H1 (cell line): ENCODE measurements at regions not wholly inside any gene's neighbourhood (a gene's known extent, or its start where the extent isn't known, plus 50 kb on each side); places are given as distances from the start of the nearest gene placed in this dataset.

ENCODE experiments used
- CTCF ChIA-PET: fragments of 300-600 bp; sonication (Branson Sonifier 250); formaldehyde crosslinking; loops from one replicate; lab custom pipeline; 2021; ENCODE audit not compliant: partially characterized antibody; lab: Charles Lee
- POLR2A ChIA-PET: fragments of 300-600 bp; sonication (Branson Sonifier 250); formaldehyde crosslinking; loops from one replicate; lab custom pipeline; 2021; ENCODE audit warnings: inconsistent platforms; ENCODE audit not compliant: partially characterized antibody; lab: Charles Lee
- DNase-seq, 2 experiments: peaks; one replicate each; pipeline versions ENCODE4 v3.0.0 to v3.0.0-alpha.2; 2010 to 2022; ENCODE audit warnings: low spot score in 2 of 2, low read depth in 1 of 2, mixed read lengths in 1 of 2
- FAIRE-seq: peaks from 2 replicates; lab custom pipeline; 2011; peaks lifted over from hg19 to GRCh38; lab: Jason Lieb, UNC
- H2AFZ ChIP-seq: 2 replicates; pipeline ENCODE4 v1.8.1; 2012; ENCODE audit warnings: low read length, inconsistent platforms
- H2AK5ac ChIP-seq: 2 replicates; pipeline ENCODE4 v1.6.1; 2013; ENCODE audit warnings: low read depth, low read length
- H2BK120ac ChIP-seq: replicated peaks from 2 replicates; pipeline ENCODE3; 2013; ENCODE audit warnings: low read depth, low read length, inconsistent platforms
- H2BK12ac ChIP-seq: 2 replicates; pipeline ENCODE4 v1.6.1; 2013; ENCODE audit warnings: low read depth, low read length
- H2BK15ac ChIP-seq: 2 replicates; pipeline ENCODE4 v1.6.1; 2013; ENCODE audit warnings: low read length
- H2BK20ac ChIP-seq: 2 replicates; pipeline ENCODE4 v1.6.1; 2013; ENCODE audit warnings: low read length
- H2BK5ac ChIP-seq: 2 replicates; pipeline ENCODE4 v1.6.1; 2013; ENCODE audit warnings: low read depth, low read length
- H3K14ac ChIP-seq: 2 replicates; pipeline ENCODE4 v1.6.1; 2013; ENCODE audit warnings: inconsistent platforms; ENCODE audit not compliant: insufficient read length
- H3K18ac ChIP-seq: 2 replicates; pipeline ENCODE4 v1.6.1; 2013; ENCODE audit warnings: low read length; ENCODE audit errors: extremely low read depth
- H3K23ac ChIP-seq: 2 replicates; pipeline ENCODE4 v1.6.1; 2013; ENCODE audit warnings: inconsistent platforms; ENCODE audit not compliant: insufficient read length
- H3K23me2 ChIP-seq: 2 replicates; pipeline ENCODE4 v1.6.1; 2013; ENCODE audit warnings: low read depth, low read length
- H3K27ac ChIP-seq: 2 replicates; pipeline ENCODE4 v1.6.1; 2011; ENCODE audit warnings: low read depth, low read length, inconsistent platforms
- H3K27me3 ChIP-seq, 4 experiments: replicated peaks in 1 of 4; 1 replicate in 1 of 4; 2 replicates in 3 of 4; pipeline versions ENCODE4 v1.6.1 to v1.8.1; 2011 to 2013; ENCODE audit warnings: low read length in 3 of 4, mild to moderate bottlenecking in 3 of 4, inconsistent platforms in 2 of 4, mixed read lengths in 2 of 4, moderate library complexity in 1 of 4; ENCODE audit not compliant: control insufficient read depth in 3 of 4, insufficient read depth in 3 of 4; ENCODE audit errors: extremely low read depth in 1 of 4
- H3K36me3 ChIP-seq, 4 experiments: 2 replicates each; pipeline versions ENCODE4 v1.6.1 to v1.8.1; 2011 to 2013; ENCODE audit warnings: mild to moderate bottlenecking in 4 of 4, low read length in 3 of 4, moderate library complexity in 2 of 4, control low read depth in 1 of 4, inconsistent platforms in 1 of 4; ENCODE audit not compliant: insufficient read depth in 4 of 4, control insufficient read depth in 2 of 4
- H3K4ac ChIP-seq: replicated peaks from 2 replicates; pipeline ENCODE3; 2013; ENCODE audit warnings: low read length, low read depth, mixed read lengths, inconsistent platforms; ENCODE audit not compliant: insufficient read length
- H3K4me1 ChIP-seq, 4 experiments: replicated peaks in 1 of 4; 1 replicate in 1 of 4; 2 replicates in 3 of 4; pipeline versions ENCODE4 v1.6.1 to v1.8.1; 2011 to 2013; ENCODE audit warnings: low read length in 3 of 4, inconsistent platforms in 2 of 4, mixed read lengths in 1 of 4; ENCODE audit not compliant: insufficient read depth in 4 of 4, control insufficient read depth in 3 of 4
- H3K4me2 ChIP-seq, 2 experiments: 2 replicates each; pipeline versions ENCODE4 v1.6.1 to v1.8.1; 2011 to 2013; ENCODE audit warnings: low read depth in 2 of 2, low read length in 2 of 2, control low read depth in 1 of 2, inconsistent platforms in 1 of 2, mild to moderate bottlenecking in 1 of 2; ENCODE audit not compliant: insufficient read depth in 1 of 2
- H3K4me3 ChIP-seq, 4 experiments: fragments of 200-600, 300-600 bp in 1 of 4; sonication (generic), shearing (Covaris generic), sonication (Bioruptor Twin) in 1 of 4; 2 replicates each; pipeline versions ENCODE4 v1.5.1 to v1.8.1; 2011 to 2016; ENCODE audit warnings: low read length in 4 of 4, low read depth in 3 of 4, control low read depth in 2 of 4, inconsistent platforms in 2 of 4, mild to moderate bottlenecking in 2 of 4, mixed read lengths in 1 of 4, moderate library complexity in 1 of 4; ENCODE audit not compliant: insufficient read depth in 2 of 4; ENCODE audit errors: extremely low read depth in 1 of 4
- H3K56ac ChIP-seq: replicated peaks from 2 replicates; pipeline ENCODE3; 2013; ENCODE audit warnings: low read depth, mild to moderate bottlenecking, mixed read lengths, low read length, inconsistent platforms; ENCODE audit not compliant: insufficient read length
- H3K79me1 ChIP-seq: 2 replicates; pipeline ENCODE4 v1.6.1; 2013; ENCODE audit warnings: low read depth, low read length, control low read depth
- H3K79me2 ChIP-seq, 2 experiments: 2 replicates each; pipeline versions ENCODE4 v1.6.1 to v1.8.1; 2012 to 2013; ENCODE audit warnings: low read length in 2 of 2, mild to moderate bottlenecking in 2 of 2, inconsistent platforms in 1 of 2; ENCODE audit not compliant: insufficient read depth in 2 of 2, control insufficient read depth in 1 of 2
- H3K9ac ChIP-seq, 4 experiments: replicated peaks in 1 of 4; 1 replicate in 1 of 4; 2 replicates in 3 of 4; pipeline versions ENCODE4 v1.6.1 to v1.8.1; 2011 to 2013; ENCODE audit warnings: low read depth in 3 of 4, low read length in 3 of 4, control low read depth in 2 of 4, mild to moderate bottlenecking in 2 of 4, moderate library complexity in 2 of 4, inconsistent platforms in 1 of 4; ENCODE audit errors: extremely low read depth in 1 of 4
- H3K9me3 ChIP-seq, 2 experiments: 2 replicates each; pipeline versions ENCODE4 v1.6.1 to v1.8.1; 2012 to 2013; ENCODE audit warnings: mild to moderate bottlenecking in 2 of 2, moderate library complexity in 2 of 2, control low read depth in 1 of 2, inconsistent platforms in 1 of 2, low read depth in 1 of 2, low read length in 1 of 2, mixed read lengths in 1 of 2; ENCODE audit not compliant: insufficient read depth in 2 of 2
- H4K20me1 ChIP-seq, 2 experiments: replicated peaks in 1 of 2; 2 replicates each; pipeline versions ENCODE3 to v1.8.1; 2011 to 2013; ENCODE audit warnings: inconsistent platforms in 2 of 2, low read length in 2 of 2, mild to moderate bottlenecking in 1 of 2; ENCODE audit not compliant: insufficient read depth in 2 of 2, control insufficient read depth in 1 of 2
- H4K5ac ChIP-seq: 2 replicates; pipeline ENCODE4 v1.6.1; 2013; ENCODE audit warnings: low read length, low read depth, mixed read lengths, inconsistent platforms; ENCODE audit not compliant: insufficient read length
- H4K8ac ChIP-seq: 2 replicates; pipeline ENCODE4 v1.8.0; 2013; ENCODE audit warnings: mild to moderate bottlenecking, moderate library complexity, low read length, inconsistent platforms; ENCODE audit not compliant: insufficient read depth; ENCODE audit errors: extremely low read depth
- H4K91ac ChIP-seq: replicated peaks from 2 replicates; pipeline ENCODE3; 2013; ENCODE audit warnings: low read length, mixed read lengths, inconsistent platforms; ENCODE audit not compliant: insufficient read length
- ATF3 ChIP-seq: IDR thresholded peaks from 2 replicates; pipeline ENCODE4 v1.6.1; 2011; ENCODE audit warnings: low read depth, mild to moderate bottlenecking, low read length; ENCODE audit not compliant: insufficient read depth
- CBX8 ChIP-seq: fragments of 300-800, 300-1000 bp; sonication (generic); IDR thresholded peaks from 2 replicates; pipeline ENCODE4 v1.7.1; 2016; ENCODE audit warnings: low read depth, low read length, borderline replicate concordance
- CHD2 ChIP-seq: IDR thresholded peaks from 2 replicates; pipeline ENCODE4 v1.6.1; 2012; ENCODE audit warnings: low read length, improper control_type of control experiment
- FOSL1 ChIP-seq: IDR thresholded peaks from 2 replicates; pipeline ENCODE4 v1.6.1; 2011; ENCODE audit warnings: mild to moderate bottlenecking, low read depth, low read length, moderate library complexity; ENCODE audit not compliant: insufficient read depth
- JUN ChIP-seq: IDR thresholded peaks from 2 replicates; pipeline ENCODE4 v1.6.1; 2011; ENCODE audit warnings: low read depth, mild to moderate bottlenecking, improper control_type of control experiment, low read length
- JUND ChIP-seq: IDR thresholded peaks from 2 replicates; pipeline ENCODE4 v1.6.1; 2011; ENCODE audit warnings: mild to moderate bottlenecking, improper control_type of control experiment, low read length
- RAD21 ChIP-seq, 2 experiments: IDR thresholded peaks in 1 of 2; conservative IDR thresholded peaks in 1 of 2; 2 replicates each; pipeline ENCODE4 v1.6.1; 2011; ENCODE audit warnings: low read depth in 2 of 2, low read length in 2 of 2, improper control_type of control experiment in 1 of 2, inconsistent platforms in 1 of 2, mild to moderate bottlenecking in 1 of 2, moderate library complexity in 1 of 2
- RBBP5 ChIP-seq: IDR thresholded peaks from 2 replicates; pipeline ENCODE4 v1.7.1; 2012; ENCODE audit warnings: low read depth, mild to moderate bottlenecking, inconsistent platforms, low read length, moderate library complexity, borderline replicate concordance
- RXRA ChIP-seq: IDR thresholded peaks from 2 replicates; pipeline ENCODE4 v1.6.1; 2011; ENCODE audit warnings: low read depth, mild to moderate bottlenecking, low read length, moderate library complexity; ENCODE audit not compliant: insufficient read depth
- ZNF274 ChIP-seq: IDR thresholded peaks from 2 replicates; pipeline ENCODE4 v1.7.0; 2012; ENCODE audit warnings: low read length, borderline replicate concordance; ENCODE audit errors: extremely low read depth
- WGBS, 2 experiments: shearing (Covaris generic) in 1 of 2; methylation state at CpG; one replicate each; pipeline versions ENCODE4 v1.1.6 to v1.1.7; 2013 to 2015; ENCODE audit warnings: low lambda C conversion rate in 2 of 2, mixed read lengths in 2 of 2, inconsistent platforms in 1 of 2, low coverage in 1 of 2, missing lambda C conversion rate in 1 of 2; ENCODE audit not compliant: insufficient replicate concordance in 2 of 2, insufficient coverage in 1 of 2, insufficient read length in 1 of 2; ENCODE audit errors: extremely low coverage in 1 of 2, missing lambda C conversion rate in 1 of 2; 5-methylcytosine and 5-hydroxymethylcytosine counted together

- Histone ChIP-seq H4K91ac (no peak overlapping the region), H2BK5ac (no peak overlapping the region), H3K27me3 (no peaks in the 10 kb centered on the region), H3K79me1 (no peaks in the 10 kb centered on the region), H3K36me3 (no peaks in the 10 kb centered on the region), H3K56ac (no peak overlapping the region), H3K14ac (no peak overlapping the region), H2BK12ac (no peak overlapping the region), H3K79me2 (no peaks in the 10 kb centered on the region), H2BK20ac (no peak overlapping the region)
- DNase-seq (no peak), FAIRE-seq (no peak)
- WGBS, 2 experiments = 87% methylated on average over 6 of the region's 13 CpGs; no CpG with 5 or more reads in 1 of the 2 experiments
- POLR2A ChIA-PET = no interaction called here
- TF ChIP-seq FOSL1 (no peak), RBBP5 (no peak), CHD2 (no peak), JUN (no peak), ATF3 (no peak), ZNF274 (no peak), CBX8 (no peak), RXRA (no peak), JUND (no peak), RAD21 (IDR thresholded peaks at IDR 0.05 in 1 of 2, conservative IDR thresholded peaks at IDR 0.05 in 1 of 2; ENCODE audit: low read depth in 2 of 2, low read length in 2 of 2) (no peak)
- TF ChIP-seq, all 59 proteins: peak for 0
- H4K20me1 ChIP-seq = no peaks in the 10 kb centered on the region
- no peaks in the 10 kb centered on the region for H3K23me2 ChIP-seq
- H2BK120ac ChIP-seq = no peak overlapping the region
- no peak overlapping the region for H4K5ac ChIP-seq
- no peak overlapping the region for H2AK5ac ChIP-seq
- peaks cover 44 to 89% of the 10 kb centered on the region in 2 experiments for H3K9me3 ChIP-seq
- H3K18ac ChIP-seq = no peak overlapping the region
- H3K4me3 ChIP-seq = no peak overlapping the region
- no peak overlapping the region for H3K9ac ChIP-seq
- H3K27ac ChIP-seq = no peak overlapping the region
- no peaks in the 10 kb centered on the region for H3K4me1 ChIP-seq
- H3K4ac ChIP-seq = no peak overlapping the region
- H3K4me2 ChIP-seq = no peak overlapping the region
- no peak overlapping the region for H2AFZ ChIP-seq
- H4K8ac ChIP-seq = no peak overlapping the region
- no peak overlapping the region for H3K23ac ChIP-seq
- no peak overlapping the region for H2BK15ac ChIP-seq
- CTCF ChIA-PET = no interaction called here
These were observed 968.6 kb upstream of the ZNF722 start for GRCh38 chr7:63030061-63030460.
